ENCODE measurements at regions not wholly inside any gene's neighbourhood (a gene's known extent, or its start where the extent isn't known, plus 50 kb on each side); places are given as distances from the start of the nearest gene placed in this dataset.

DNA sequence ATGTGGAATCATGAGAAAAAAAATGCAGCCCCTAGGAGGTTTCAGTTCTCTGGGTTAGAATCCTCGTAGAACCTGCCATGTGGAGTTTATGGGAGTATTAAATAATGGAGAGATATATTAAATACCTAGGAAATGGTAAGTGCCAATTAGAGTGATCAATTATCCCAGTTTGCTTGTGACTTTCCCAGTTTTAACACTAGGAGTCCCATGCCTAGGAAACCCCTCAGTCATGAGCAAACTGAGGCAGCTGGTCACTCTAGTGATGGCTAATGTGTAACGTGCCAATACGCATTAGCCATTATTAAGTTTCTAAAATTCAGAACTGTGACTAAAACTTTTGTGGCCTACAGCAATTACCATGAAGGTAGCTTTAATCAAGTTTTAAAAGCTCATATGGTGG is 720.6 kb downstream of the TAF11L14 start:
- TF ChIP-seq, protein P1, sequence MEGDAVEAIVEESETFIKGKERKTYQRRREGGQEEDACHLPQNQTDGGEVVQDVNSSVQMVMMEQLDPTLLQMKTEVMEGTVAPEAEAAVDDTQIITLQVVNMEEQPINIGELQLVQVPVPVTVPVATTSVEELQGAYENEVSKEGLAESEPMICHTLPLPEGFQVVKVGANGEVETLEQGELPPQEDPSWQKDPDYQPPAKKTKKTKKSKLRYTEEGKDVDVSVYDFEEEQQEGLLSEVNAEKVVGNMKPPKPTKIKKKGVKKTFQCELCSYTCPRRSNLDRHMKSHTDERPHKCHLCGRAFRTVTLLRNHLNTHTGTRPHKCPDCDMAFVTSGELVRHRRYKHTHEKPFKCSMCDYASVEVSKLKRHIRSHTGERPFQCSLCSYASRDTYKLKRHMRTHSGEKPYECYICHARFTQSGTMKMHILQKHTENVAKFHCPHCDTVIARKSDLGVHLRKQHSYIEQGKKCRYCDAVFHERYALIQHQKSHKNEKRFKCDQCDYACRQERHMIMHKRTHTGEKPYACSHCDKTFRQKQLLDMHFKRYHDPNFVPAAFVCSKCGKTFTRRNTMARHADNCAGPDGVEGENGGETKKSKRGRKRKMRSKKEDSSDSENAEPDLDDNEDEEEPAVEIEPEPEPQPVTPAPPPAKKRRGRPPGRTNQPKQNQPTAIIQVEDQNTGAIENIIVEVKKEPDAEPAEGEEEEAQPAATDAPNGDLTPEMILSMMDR (IDR thresholded peaks at IDR 0.05; ENCODE audit: insufficient read depth, low read length): no peak
- no peak for TF ChIP-seq POLR2AphosphoS5 (IDR thresholded peaks at IDR 0.05; ENCODE audit: low read depth)
- no peak for TF ChIP-seq SPI1 (IDR thresholded peaks at IDR 0.05; ENCODE audit: borderline replicate concordance, low read depth)

All from HL-60 (cell line).